GM18870 (cell line): ENCODE measurements at regions not wholly inside any gene's neighbourhood (a gene's known extent, or its start where the extent isn't known, plus 50 kb on each side); places are given as distances from the start of the nearest gene placed in this dataset.

Experiments used
- ATAC-seq: cut with Tn5 transposase; IDR thresholded peaks from one replicate; pipeline ENCODE4 v1.9.1; 2021; ENCODE audit warnings: moderate library complexity; ENCODE audit not compliant: unreplicated experiment

GRCh38 chr4:43341741-43342140 lies 449.2 kb downstream of the GRXCR1 start:
- ATAC-seq = no peak

DNA sequence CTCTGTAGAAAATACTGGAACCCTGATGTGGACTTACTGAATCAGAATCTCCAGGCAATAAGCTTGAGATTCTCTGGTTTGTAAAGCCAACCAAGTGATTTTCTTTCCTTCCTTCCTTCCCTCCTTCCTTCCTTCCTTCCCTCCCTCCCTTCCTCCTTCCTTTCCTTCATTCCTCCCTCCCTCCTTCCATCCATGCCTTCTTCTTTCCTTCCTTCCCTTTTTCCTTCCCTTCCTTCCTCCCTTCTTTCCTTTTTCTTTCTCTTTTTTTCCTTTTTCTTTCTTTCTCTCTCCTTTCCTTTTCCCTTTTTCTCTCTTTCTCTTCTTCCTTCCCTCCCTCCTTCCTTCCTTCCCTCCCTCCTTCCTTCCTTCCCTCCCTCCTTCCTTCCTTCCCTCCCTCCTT lies 450.8 kb downstream of the GRXCR1 start:
- ATAC-seq = no peak

DNA sequence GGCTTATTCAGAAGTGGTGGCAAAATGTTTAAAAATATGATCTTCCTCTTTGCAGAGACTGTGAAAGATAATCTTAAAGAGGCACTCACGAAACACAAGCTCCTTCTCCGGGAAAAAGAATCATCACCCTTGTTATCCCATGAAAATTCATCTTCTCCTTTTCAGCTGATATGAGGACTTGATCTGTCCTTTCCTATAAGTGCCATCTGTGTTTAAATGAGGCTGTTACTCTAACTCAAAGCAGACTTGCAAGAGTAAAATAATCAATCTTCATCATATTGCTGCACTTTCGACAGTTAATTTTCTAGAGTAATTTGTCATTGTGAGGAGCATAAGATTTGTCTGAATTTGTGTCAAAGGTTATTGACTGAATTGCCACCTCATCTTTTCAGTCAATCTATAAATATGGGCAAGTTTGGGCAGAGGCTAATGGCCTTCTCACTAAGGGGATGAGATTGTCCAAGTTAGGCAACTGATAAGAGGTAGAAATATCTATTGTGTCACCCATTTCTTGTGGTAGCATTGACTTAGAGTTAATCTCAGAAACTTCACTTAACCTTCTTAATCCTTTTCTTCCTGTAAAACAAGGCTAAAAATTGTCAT lies 452.9 kb downstream of the GRXCR1 start:
- ATAC-seq = no peak

DNA sequence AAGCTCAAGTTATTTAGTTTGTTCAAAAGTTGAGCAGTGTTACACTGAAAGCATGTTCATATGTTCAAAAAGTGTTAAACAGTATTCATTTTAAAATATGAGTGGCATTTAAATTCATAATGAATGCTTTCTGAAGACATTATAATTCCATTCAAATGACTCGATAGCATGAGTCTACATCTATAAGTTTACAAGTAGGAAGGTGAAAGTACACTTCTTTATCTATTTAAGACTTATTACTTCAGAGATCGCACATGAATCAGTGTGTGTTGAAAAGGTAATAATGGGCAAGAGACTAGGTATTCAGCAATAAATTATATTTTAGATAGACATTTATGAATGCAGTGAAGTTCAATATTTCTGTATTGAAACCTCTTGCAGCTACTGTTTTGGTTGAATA lies 456.1 kb downstream of the GRXCR1 start:
- no peak for ATAC-seq

GRCh38 chr4:43351970-43352806 lies 459.7 kb downstream of the GRXCR1 start:
- no peak for ATAC-seq

- no peak for ATAC-seq
Observed at GRCh38 chr4:43352859-43353258, 460.3 kb downstream of the GRXCR1 start.

GRCh38 chr4:43353552-43353951 lies 461.0 kb downstream of the GRXCR1 start:
- ATAC-seq = no peak

- no peak for ATAC-seq
Observed at GRCh38 chr4:43356786-43357185, 464.3 kb downstream of the GRXCR1 start.

DNA sequence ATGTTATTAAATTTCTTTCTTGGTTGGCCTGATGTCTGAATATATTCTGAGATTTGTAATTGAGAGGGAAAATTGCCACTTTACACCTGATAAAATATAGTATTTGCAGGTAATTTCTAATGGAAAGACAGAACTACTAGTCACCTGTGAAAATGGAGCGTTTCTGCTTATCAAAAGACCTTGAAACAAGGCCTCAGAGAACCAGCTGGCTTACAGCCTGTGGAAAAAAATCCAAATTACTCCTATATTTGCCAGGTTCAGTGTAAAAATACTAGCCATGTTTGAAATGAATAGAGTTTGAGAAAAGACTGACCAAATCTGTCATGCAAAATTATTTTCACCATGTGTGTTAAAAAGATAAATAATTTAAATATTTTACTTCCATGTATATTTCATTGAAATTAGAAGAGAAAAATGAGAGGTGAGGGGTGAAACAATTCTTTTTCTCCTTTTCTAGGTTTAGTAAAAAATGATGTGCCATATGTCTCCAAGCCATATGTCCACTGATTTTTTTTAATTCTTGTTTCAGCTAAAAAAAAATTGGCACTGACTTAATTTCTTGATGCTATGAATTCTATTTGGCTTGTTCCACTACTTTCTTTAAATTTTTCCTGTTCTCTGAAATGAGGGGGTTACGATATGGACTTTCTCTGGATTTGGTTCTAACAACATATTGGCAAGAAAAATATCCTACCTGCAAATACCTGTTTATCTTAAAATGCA lies 464.9 kb downstream of the GRXCR1 start:
- ATAC-seq = no peak

- ATAC-seq = no peak
Observed at GRCh38 chr4:43360296-43360695, 467.8 kb downstream of the GRXCR1 start.

DNA sequence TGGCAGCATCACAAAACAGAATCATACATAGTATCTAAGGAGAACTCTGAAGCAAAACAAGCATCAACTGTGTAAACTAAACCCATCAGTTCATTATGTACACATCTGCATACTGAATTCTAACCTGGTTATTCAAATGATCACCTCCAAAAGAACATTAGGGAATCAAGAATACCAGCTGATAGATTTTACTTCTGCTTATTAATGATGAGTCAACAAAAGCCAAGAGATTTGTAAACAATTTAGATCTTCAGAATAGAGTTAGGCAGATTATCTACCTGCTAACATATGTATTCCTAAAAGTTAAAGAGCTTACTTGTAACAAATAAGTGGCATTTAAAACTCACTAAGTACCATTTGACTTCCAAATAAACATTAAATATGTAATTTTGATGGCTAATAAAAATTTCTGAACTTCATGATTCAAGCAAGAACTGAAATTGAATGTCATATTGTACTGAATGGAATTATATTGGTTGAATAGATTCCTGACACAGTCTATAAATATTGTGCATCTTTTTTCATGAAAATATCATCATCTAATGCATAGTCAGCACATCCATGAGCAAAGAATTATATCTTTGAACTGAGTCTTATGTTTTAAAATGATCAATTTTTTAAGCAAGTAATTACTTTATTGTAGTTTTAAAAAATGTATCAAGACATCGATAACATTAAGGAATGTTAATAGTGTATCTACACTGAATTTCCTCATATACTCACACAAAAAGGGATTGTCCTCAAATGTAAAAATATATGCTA lies 470.5 kb downstream of the GRXCR1 start:
- no peak for ATAC-seq

GRCh38 chr4:43369036-43369594 lies 476.6 kb downstream of the GRXCR1 start:
- no peak for ATAC-seq

- no peak for ATAC-seq
Observed at GRCh38 chr4:43373201-43373600, 480.7 kb downstream of the GRXCR1 start.

- no peak for ATAC-seq
Observed at GRCh38 chr4:43374216-43374751, 481.8 kb downstream of the GRXCR1 start.

- no peak for ATAC-seq
Observed at GRCh38 chr4:43379016-43379415, 486.5 kb downstream of the GRXCR1 start.

- ATAC-seq = no peak
Observed at GRCh38 chr4:43380093-43380492, 487.6 kb downstream of the GRXCR1 start.

DNA sequence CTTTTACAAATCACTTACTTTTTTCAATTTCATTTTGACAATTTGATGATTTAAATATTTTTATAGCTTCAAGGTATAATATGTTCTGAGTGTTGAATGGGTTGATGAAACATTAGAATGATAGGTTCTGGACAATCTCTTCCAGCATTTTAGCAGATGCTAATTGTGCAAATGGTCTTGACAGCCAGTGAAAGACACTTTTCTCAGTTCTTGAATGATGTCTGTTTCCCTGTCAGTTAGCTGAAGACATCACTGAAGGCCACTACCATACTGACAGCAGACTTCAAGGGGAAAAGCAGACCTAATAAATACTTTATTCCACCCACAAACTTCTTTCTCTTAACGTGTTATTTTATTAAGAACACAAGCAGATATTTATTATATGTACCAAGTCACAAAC lies 498.6 kb downstream of the GRXCR1 start:
- ATAC-seq = no peak

DNA sequence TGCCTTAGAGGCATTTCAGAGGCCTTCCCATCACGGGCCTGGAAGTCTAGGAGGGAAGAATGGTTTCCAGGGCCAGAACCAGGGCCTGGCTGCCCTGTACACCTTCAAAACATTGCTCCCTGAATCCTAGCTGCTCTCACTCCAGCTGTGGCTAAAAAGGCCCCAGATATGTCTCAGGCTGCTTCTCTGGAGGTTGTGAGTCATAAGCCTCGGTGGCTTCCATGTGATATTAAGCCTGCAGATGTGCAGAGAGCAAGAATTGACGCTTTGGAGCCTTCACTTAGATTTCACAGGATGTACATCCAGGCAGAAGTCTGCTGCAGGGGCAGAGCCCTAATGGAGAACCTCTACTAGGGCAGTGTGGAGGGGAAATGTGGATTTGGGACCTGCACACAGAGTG lies 502.5 kb downstream of the GRXCR1 start:
- no peak for ATAC-seq

DNA sequence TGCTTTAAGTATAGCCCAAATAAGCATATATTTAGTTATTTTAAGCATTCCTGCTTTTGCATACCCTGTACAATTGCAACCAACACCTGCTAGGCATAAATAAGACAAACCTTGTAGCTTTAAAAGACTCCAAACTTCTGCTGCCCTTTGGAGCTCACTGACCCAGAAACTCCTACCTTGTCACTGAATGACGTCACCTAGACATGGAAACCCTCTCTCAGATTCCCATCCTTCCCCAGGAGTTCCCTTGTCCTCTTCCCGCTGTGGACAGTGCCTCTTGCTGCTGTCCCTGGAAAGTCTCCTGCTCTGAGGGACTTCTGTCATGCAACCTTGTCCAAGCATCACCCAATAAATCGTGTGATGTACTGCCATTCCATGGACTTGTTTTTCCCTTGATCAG lies 507.2 kb downstream of the GRXCR1 start:
- ATAC-seq = no peak

DNA sequence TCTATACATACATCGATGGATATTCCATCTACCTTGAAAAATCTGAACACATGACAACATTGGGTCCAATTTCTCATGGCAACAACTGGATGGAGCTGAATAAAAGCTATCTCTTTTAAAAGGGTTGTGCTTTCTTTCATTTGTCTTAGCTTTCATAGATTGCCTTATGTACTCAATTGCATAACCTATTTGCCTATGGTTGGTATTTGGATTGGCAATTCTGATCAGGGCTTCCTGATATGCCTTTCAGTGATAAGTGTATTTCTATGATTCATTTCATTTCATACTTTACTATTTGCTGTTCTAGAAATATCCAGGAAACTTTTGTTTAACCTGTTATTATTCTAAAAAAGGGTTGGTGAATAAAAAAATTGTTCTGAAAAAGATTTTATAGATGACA lies 509.9 kb downstream of the GRXCR1 start:
- no peak for ATAC-seq

DNA sequence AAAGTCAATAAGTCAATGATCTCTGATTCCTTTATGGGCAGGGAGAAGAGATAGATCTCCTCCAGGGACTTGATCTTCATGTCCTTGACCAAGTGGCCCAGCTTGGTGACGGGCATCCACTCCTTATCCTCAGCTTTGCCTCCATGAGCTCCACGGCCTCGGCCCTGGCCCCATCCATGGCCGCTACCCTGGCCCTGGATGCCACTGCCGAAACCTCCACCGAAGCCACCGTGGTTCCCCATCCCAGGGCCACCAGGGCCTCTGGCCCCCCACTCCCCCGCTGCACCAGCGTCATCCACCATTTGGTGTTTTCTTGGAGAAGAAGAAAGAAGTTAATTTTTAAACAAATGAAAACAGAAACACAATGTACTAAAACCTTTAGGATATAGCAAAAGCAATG lies 518.1 kb downstream of the GRXCR1 start:
- ATAC-seq = no peak
